SW480 (cell line): ENCODE measurements at regions not wholly inside any gene's neighbourhood (a gene's known extent, or its start where the extent isn't known, plus 50 kb on each side); places are given as distances from the start of the nearest gene placed in this dataset.
A peak's percentile ranks its signal among the peaks of the same experiment; 100 is the strongest.
"Not testable (repeated sequence)": the region's sequence is repeated elsewhere in the genome, so short reads cannot be mapped to it uniquely, and the experiment has no call there.

ENCODE experiments used
- DNase-seq: peaks from one replicate; pipeline ENCODE4 v3.0.0-alpha.2; 2016; ENCODE audit warnings: low spot score

- DNase-seq: no peak
These were observed 64.5 kb upstream of the NFE2L3 start for GRCh38 chr7:26087321-26088091.

- DNase-seq: not testable (repeated sequence)
These were observed 62.5 kb upstream of the NFE2L3 start for GRCh38 chr7:26089469-26089868.

GRCh38 chr7:26090927-26091519, 61.0 kb upstream of the NFE2L3 start:
- peak; percentile 81 for DNase-seq

GRCh38 chr7:26091933-26092332, 60.1 kb upstream of the NFE2L3 start:
- DNase-seq: no peak

GRCh38 chr7:26093023-26093422, 59.0 kb upstream of the NFE2L3 start:
- DNase-seq: no peak

- DNase-seq: no peak
These were observed 55.9 kb upstream of the NFE2L3 start for GRCh38 chr7:26096136-26096535.

- no peak for DNase-seq
These were observed 53.9 kb upstream of the NFE2L3 start for GRCh38 chr7:26097837-26098668.

GRCh38 chr7:26099236-26099635, 52.8 kb upstream of the NFE2L3 start:
- DNase-seq: no peak

- DNase-seq: no peak
These were observed 51.3 kb upstream of the NFE2L3 start for GRCh38 chr7:26100406-26101339.

- no peak for DNase-seq
These were observed 50.4 kb upstream of the NFE2L3 start for GRCh38 chr7:26101361-26102151.

- no peak for DNase-seq
These were observed 49.8 kb upstream of the NFE2L3 start for GRCh38 chr7:26102176-26102575.
